NB4 (cell line): ENCODE measurements at regions not wholly inside any gene's neighbourhood (a gene's known extent, or its start where the extent isn't known, plus 50 kb on each side); places are given as distances from the start of the nearest gene placed in this dataset.

ENCODE experiments used
- DNase-seq: peaks from one replicate; pipeline ENCODE4 v3.0.0; 2010; ENCODE audit warnings: low read depth
- H3K4me3 ChIP-seq: one replicate; pipeline ENCODE4 v1.5.1; 2011; ENCODE audit warnings: mild to moderate bottlenecking, low read depth, low read length, moderate library complexity
- MYC ChIP-seq: IDR thresholded peaks from 2 replicates; pipeline ENCODE4 v1.6.1; 2011; ENCODE audit warnings: low read depth, low read length
- POLR2A ChIP-seq: IDR thresholded peaks from 2 replicates; pipeline ENCODE4 v1.6.1; 2011; ENCODE audit warnings: mild to moderate bottlenecking; ENCODE audit not compliant: insufficient read length; ENCODE audit errors: extremely low read depth
- TF ChIP-seq, protein P1 (sequence below): IDR thresholded peaks from 2 replicates; pipeline ENCODE4 v1.6.1; 2011; ENCODE audit warnings: low read depth, low read length
- TF ChIP-seq, protein P2 (sequence below): IDR thresholded peaks from one replicate; pipeline ENCODE4 v1.5.1; 2012; ENCODE audit warnings: low read depth, low read length

GRCh38 chr4:62208921-62209320 is 1008.8 kb downstream of the ADGRL3 start:
- no peak for DNase-seq
- TF ChIP-seq, protein P1, sequence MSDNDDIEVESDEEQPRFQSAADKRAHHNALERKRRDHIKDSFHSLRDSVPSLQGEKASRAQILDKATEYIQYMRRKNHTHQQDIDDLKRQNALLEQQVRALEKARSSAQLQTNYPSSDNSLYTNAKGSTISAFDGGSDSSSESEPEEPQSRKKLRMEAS, result no peak
- no peak for TF ChIP-seq POLR2A
- no peak for TF ChIP-seq MYC
- TF ChIP-seq, protein P2, sequence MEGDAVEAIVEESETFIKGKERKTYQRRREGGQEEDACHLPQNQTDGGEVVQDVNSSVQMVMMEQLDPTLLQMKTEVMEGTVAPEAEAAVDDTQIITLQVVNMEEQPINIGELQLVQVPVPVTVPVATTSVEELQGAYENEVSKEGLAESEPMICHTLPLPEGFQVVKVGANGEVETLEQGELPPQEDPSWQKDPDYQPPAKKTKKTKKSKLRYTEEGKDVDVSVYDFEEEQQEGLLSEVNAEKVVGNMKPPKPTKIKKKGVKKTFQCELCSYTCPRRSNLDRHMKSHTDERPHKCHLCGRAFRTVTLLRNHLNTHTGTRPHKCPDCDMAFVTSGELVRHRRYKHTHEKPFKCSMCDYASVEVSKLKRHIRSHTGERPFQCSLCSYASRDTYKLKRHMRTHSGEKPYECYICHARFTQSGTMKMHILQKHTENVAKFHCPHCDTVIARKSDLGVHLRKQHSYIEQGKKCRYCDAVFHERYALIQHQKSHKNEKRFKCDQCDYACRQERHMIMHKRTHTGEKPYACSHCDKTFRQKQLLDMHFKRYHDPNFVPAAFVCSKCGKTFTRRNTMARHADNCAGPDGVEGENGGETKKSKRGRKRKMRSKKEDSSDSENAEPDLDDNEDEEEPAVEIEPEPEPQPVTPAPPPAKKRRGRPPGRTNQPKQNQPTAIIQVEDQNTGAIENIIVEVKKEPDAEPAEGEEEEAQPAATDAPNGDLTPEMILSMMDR, result no peak
- H3K4me3 ChIP-seq, result no peak overlapping the region

DNA sequence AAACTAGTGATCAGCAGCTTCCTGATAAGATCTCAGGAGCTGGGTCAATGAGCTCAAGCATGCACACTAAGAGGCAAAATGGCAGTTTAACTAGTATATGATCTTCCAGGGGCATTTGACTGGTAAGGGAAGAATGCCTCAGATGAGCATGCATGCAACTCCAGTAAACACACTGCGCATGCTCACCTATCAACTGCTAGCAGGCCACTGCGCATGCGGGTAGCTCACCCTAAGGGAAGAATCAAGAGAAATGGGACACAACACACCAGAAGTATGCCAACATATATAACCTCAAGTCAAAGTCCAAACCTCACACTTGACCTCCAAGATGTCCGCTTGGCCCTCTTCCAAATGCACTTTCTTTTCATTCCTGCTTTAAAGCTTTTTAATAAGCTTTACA is 1004.0 kb downstream of the ADGRL3 start:
- no peak overlapping the region for H3K4me3 ChIP-seq
- DNase-seq, result no peak
- TF ChIP-seq MYC (no peak), POLR2A (no peak)
- TF ChIP-seq, protein P1, result no peak
- TF ChIP-seq, protein P2, result no peak

- no peak for DNase-seq
- TF ChIP-seq, protein P2, result no peak
- TF ChIP-seq, protein P1, result no peak
- TF ChIP-seq MYC, result no peak
- no peak for TF ChIP-seq POLR2A
- no peak overlapping the region for H3K4me3 ChIP-seq
Measured at GRCh38 chr4:62199291-62199810, 999.2 kb downstream of the ADGRL3 start.

DNA sequence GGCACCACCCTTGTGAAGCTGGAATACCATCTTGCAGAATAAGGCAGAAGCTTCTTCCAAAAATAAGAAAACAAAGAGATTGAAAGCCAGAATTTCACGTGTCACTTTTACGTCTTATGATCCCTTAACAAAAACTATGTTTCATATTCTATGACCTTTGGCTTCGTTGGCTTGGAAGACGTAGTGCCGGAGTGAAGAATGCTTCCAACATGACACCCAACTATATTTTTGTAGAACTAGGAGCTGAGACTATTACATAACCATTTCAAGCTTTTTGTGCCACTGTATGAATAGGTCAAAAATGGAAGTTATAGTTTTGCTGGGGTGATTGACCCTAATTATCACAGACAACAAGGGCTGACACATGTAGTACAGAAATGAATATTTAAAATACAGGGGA is 996.2 kb downstream of the ADGRL3 start:
- no peak for TF ChIP-seq POLR2A
- TF ChIP-seq, protein P2, result no peak
- TF ChIP-seq, protein P1, result no peak
- TF ChIP-seq MYC, result no peak
- H3K4me3 ChIP-seq, result no peak overlapping the region
- DNase-seq, result no peak

DNA sequence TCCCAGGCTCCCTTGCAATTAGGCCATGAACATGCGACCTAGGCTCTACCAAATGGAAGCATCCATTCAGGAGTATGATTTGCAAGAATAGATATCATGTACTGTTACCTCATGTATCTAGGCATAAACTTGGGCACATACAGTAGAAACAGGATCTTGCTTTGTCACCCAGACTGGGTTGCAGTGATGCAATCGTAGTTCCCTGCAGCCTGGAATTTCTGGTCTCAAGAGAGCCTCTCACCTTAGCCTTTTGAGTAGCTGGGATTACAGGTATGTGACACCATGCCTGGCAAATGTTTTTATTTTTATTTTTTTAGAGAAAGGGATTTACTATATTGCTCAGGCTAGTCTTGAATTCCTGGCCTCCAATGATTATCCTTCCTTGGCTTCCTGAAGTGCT is 994.2 kb downstream of the ADGRL3 start:
- TF ChIP-seq POLR2A, result no peak
- no peak for TF ChIP-seq MYC
- TF ChIP-seq, protein P2, result no peak
- TF ChIP-seq, protein P1, result no peak

DNA sequence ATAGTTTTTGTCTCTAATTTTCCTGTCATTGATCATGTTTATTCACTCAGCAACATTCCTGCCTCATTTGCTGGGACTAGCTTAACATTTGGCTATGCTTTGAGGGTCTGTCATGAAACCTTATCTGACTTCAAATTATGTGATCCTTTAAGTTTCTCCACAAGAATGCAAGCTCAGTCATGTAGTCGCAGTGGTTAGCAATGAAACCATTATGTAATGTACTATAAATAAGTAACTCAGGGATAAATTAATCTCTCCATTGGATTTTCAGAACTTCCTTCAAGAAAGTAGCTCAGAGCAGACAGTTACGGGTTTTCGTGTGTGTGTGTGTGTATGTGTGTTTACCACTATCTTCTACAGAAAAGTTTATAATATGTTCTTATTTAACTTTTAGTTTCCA is 993.6 kb downstream of the ADGRL3 start:
- DNase-seq, result no peak
- TF ChIP-seq, protein P1, result no peak
- TF ChIP-seq MYC (no peak), POLR2A (no peak)
- TF ChIP-seq, protein P2, result no peak
- no peak overlapping the region for H3K4me3 ChIP-seq

More for the DNA sequence above, 994.2 kb downstream of the ADGRL3 start:
- DNase-seq, result no peak
- no peak overlapping the region for H3K4me3 ChIP-seq
